ENCODE measurements at regions not wholly inside any gene's neighbourhood (a gene's known extent, or its start where the extent isn't known, plus 50 kb on each side); places are given as distances from the start of the nearest gene placed in this dataset.
"Not testable (repeated sequence)": the region's sequence is repeated elsewhere in the genome, so short reads cannot be mapped to it uniquely, and the experiment has no call there.

- no peaks in the 10 kb centered on the region for H3K4me1 Mint-ChIP-seq
- no peak for DNase-seq
- Histone ChIP-seq H3K4me1 (ENCODE audit: insufficient read depth, low read length) (no peaks in the 10 kb centered on the region), H3K4me3 (ENCODE audit: low read length in 2 of 2) (no peak overlapping the region), H3K9me3 (ENCODE audit: control insufficient read depth in 1 of 2, low read length in 2 of 2) (no peaks in the 10 kb centered on the region), H3K27ac (ENCODE audit: low read depth, low read length) (no peak overlapping the region), H3K36me3 (ENCODE audit: insufficient read depth, low read length) (no peaks in the 10 kb centered on the region), H3K27me3 (ENCODE audit: insufficient read depth, low read length) (no peaks in the 10 kb centered on the region)
- POLR2A ChIA-PET (ENCODE audit: partially characterized antibody) = no interaction called here
- intact Hi-C loops (cut with micrococcal nuclease) = no loop called here
- CTCF ChIA-PET (ENCODE audit: partially characterized antibody) = no interaction called here
- no peak overlapping the region for H3K27ac Mint-ChIP-seq
- H3K9me3 Mint-ChIP-seq = no peaks in the 10 kb centered on the region
- H3K4me3 Mint-ChIP-seq = no peak overlapping the region
- no peaks in the 10 kb centered on the region for H3K27me3 Mint-ChIP-seq
- H3K36me3 Mint-ChIP-seq = no peaks in the 10 kb centered on the region
Observed at GRCh38 chr17:70379945-70380344, 210.6 kb downstream of the KCNJ2 start.

GRCh38 chr17:70381916-70382315 is 212.6 kb downstream of the KCNJ2 start:
- H3K36me3 Mint-ChIP-seq; H3K27ac ChIP-seq (ENCODE audit: low read depth, low read length); H3K27ac Mint-ChIP-seq; H3K4me1 ChIP-seq (ENCODE audit: insufficient read depth, low read length); H3K27me3 ChIP-seq (ENCODE audit: insufficient read depth, low read length); intact Hi-C loops (cut with micrococcal nuclease); H3K9me3 ChIP-seq (ENCODE audit: control insufficient read depth in 1 of 2, low read length in 2 of 2); DNase-seq; H3K9me3 Mint-ChIP-seq; H3K4me3 ChIP-seq (ENCODE audit: low read length in 2 of 2); H3K4me3 Mint-ChIP-seq; POLR2A ChIA-PET (ENCODE audit: partially characterized antibody); H3K36me3 ChIP-seq (ENCODE audit: insufficient read depth, low read length); H3K27me3 Mint-ChIP-seq; H3K4me1 Mint-ChIP-seq: not testable (repeated sequence)
- CTCF ChIA-PET (ENCODE audit: partially characterized antibody) = interaction anchor here (1.3 kb wide), 1 partner anchor 8 kb away, joined by 3 read pairs; no protein-coding TSS in a partner anchor

GRCh38 chr17:70388326-70388725 is 219.0 kb downstream of the KCNJ2 start:
- ChIA-PET CTCF (ENCODE audit: partially characterized antibody) (no interaction called here), POLR2A (ENCODE audit: partially characterized antibody) (no interaction called here)
- Histone ChIP-seq H3K27me3 (ENCODE audit: insufficient read depth, low read length) (no peaks in the 10 kb centered on the region), H3K9me3 (ENCODE audit: control insufficient read depth in 1 of 2, low read length in 2 of 2) (no peaks in the 10 kb centered on the region), H3K27ac (ENCODE audit: low read depth, low read length) (no peak overlapping the region), H3K36me3 (ENCODE audit: insufficient read depth, low read length) (no peaks in the 10 kb centered on the region), H3K4me3 (ENCODE audit: low read length in 2 of 2) (no peak overlapping the region), H3K4me1 (ENCODE audit: insufficient read depth, low read length) (no peaks in the 10 kb centered on the region)
- H3K9me3 Mint-ChIP-seq = no peaks in the 10 kb centered on the region
- H3K27me3 Mint-ChIP-seq = no peaks in the 10 kb centered on the region
- no peak for DNase-seq
- no peaks in the 10 kb centered on the region for H3K4me1 Mint-ChIP-seq
- H3K4me3 Mint-ChIP-seq = no peak overlapping the region
- no peak overlapping the region for H3K27ac Mint-ChIP-seq
- no peaks in the 10 kb centered on the region for H3K36me3 Mint-ChIP-seq
- intact Hi-C loops (cut with micrococcal nuclease) = no loop called here

GRCh38 chr17:70389232-70389757 is 220.0 kb downstream of the KCNJ2 start:
- H3K27ac ChIP-seq (ENCODE audit: low read depth, low read length); H3K9me3 ChIP-seq (ENCODE audit: control insufficient read depth in 1 of 2, low read length in 2 of 2); H3K4me3 ChIP-seq (ENCODE audit: low read length in 2 of 2); H3K4me1 ChIP-seq (ENCODE audit: insufficient read depth, low read length); intact Hi-C loops (cut with micrococcal nuclease); DNase-seq; H3K4me3 Mint-ChIP-seq; H3K36me3 Mint-ChIP-seq; H3K9me3 Mint-ChIP-seq; POLR2A ChIA-PET (ENCODE audit: partially characterized antibody); CTCF ChIA-PET (ENCODE audit: partially characterized antibody); H3K27me3 Mint-ChIP-seq; H3K27ac Mint-ChIP-seq; H3K4me1 Mint-ChIP-seq; H3K36me3 ChIP-seq (ENCODE audit: insufficient read depth, low read length); H3K27me3 ChIP-seq (ENCODE audit: insufficient read depth, low read length): not testable (repeated sequence)

GRCh38 chr17:70390049-70390448 is 220.7 kb downstream of the KCNJ2 start:
- Mint-ChIP-seq H3K4me3 (no peak overlapping the region), H3K9me3 (no peaks in the 10 kb centered on the region), H3K4me1 (no peaks in the 10 kb centered on the region), H3K36me3 (no peaks in the 10 kb centered on the region), H3K27ac (no peak overlapping the region), H3K27me3 (peaks cover 0 to 1% of the 10 kb centered on the region in 2 donors)
- POLR2A ChIA-PET (ENCODE audit: partially characterized antibody) = no interaction called here
- Histone ChIP-seq H3K4me1 (ENCODE audit: insufficient read depth, low read length) (no peaks in the 10 kb centered on the region), H3K4me3 (ENCODE audit: low read length in 2 of 2) (no peak overlapping the region), H3K36me3 (ENCODE audit: insufficient read depth, low read length) (no peaks in the 10 kb centered on the region), H3K9me3 (ENCODE audit: control insufficient read depth in 1 of 2, low read length in 2 of 2) (no peaks in the 10 kb centered on the region), H3K27me3 (ENCODE audit: insufficient read depth, low read length) (no peaks in the 10 kb centered on the region), H3K27ac (ENCODE audit: low read depth, low read length) (no peak overlapping the region)
- no peak for DNase-seq
- CTCF ChIA-PET (ENCODE audit: partially characterized antibody) = interaction anchor here (1.0 kb wide), 1 partner anchor 9 kb away, joined by 3 read pairs; no protein-coding TSS in a partner anchor
- intact Hi-C loops (cut with micrococcal nuclease) = no loop called here

- Mint-ChIP-seq H3K4me3 (no peak overlapping the region), H3K27ac (no peak overlapping the region), H3K4me1 (no peaks in the 10 kb centered on the region), H3K36me3 (no peaks in the 10 kb centered on the region), H3K9me3 (peaks cover 0 to 3% (median 1%) of the 10 kb centered on the region in 8 donors), H3K27me3 (peaks cover 0 to 1% of the 10 kb centered on the region in 2 donors)
- H3K27me3 ChIP-seq (ENCODE audit: insufficient read depth, low read length) = no peaks in the 10 kb centered on the region
- no peaks in the 10 kb centered on the region for H3K9me3 ChIP-seq (ENCODE audit: control insufficient read depth in 1 of 2, low read length in 2 of 2)
- H3K4me3 ChIP-seq (ENCODE audit: low read length in 2 of 2) = no peak overlapping the region
- H3K27ac ChIP-seq (ENCODE audit: low read depth, low read length) = no peak overlapping the region
- POLR2A ChIA-PET (ENCODE audit: partially characterized antibody) = no interaction called here
- intact Hi-C loops (cut with micrococcal nuclease) = no loop called here
- H3K4me1 ChIP-seq (ENCODE audit: insufficient read depth, low read length) = no peaks in the 10 kb centered on the region
- no peaks in the 10 kb centered on the region for H3K36me3 ChIP-seq (ENCODE audit: insufficient read depth, low read length)
- CTCF ChIA-PET (ENCODE audit: partially characterized antibody) = no interaction called here
- DNase-seq = no peak
Observed at GRCh38 chr17:70394473-70395232, 225.3 kb downstream of the KCNJ2 start.

- ChIA-PET POLR2A (ENCODE audit: partially characterized antibody) (no interaction called here), CTCF (ENCODE audit: partially characterized antibody) (no interaction called here)
- H3K27ac ChIP-seq (ENCODE audit: low read depth, low read length) = no peak overlapping the region
- intact Hi-C loops (cut with micrococcal nuclease) = no loop called here
- no peak overlapping the region for H3K4me3 Mint-ChIP-seq
- peaks cover 0 to 1% (median 0%) of the 10 kb centered on the region in 4 donors for H3K4me1 Mint-ChIP-seq
- DNase-seq = no peak
- H3K36me3 Mint-ChIP-seq = no peaks in the 10 kb centered on the region
- H3K9me3 Mint-ChIP-seq = peaks cover 0 to 2% (median 0%) of the 10 kb centered on the region in 8 donors
- H3K27me3 ChIP-seq (ENCODE audit: insufficient read depth, low read length) = no peaks in the 10 kb centered on the region
- H3K27ac Mint-ChIP-seq = no peak overlapping the region
- no peak overlapping the region for H3K4me3 ChIP-seq (ENCODE audit: low read length in 2 of 2)
- H3K9me3 ChIP-seq (ENCODE audit: control insufficient read depth in 1 of 2, low read length in 2 of 2) = no peaks in the 10 kb centered on the region
- H3K4me1 ChIP-seq (ENCODE audit: insufficient read depth, low read length) = no peaks in the 10 kb centered on the region
- no peaks in the 10 kb centered on the region for H3K36me3 ChIP-seq (ENCODE audit: insufficient read depth, low read length)
- H3K27me3 Mint-ChIP-seq = no peaks in the 10 kb centered on the region
Observed at GRCh38 chr17:70405492-70406220, 236.3 kb downstream of the KCNJ2 start.

Data from CD4-positive, alpha-beta memory T cell (primary cell).